GM12874 (cell line): ENCODE measurements at regions not wholly inside any gene's neighbourhood (a gene's known extent, or its start where the extent isn't known, plus 50 kb on each side); places are given as distances from the start of the nearest gene placed in this dataset.

Experiments used
- TF ChIP-seq, protein P1 (sequence below): IDR thresholded peaks from 2 replicates; pipeline ENCODE4 v1.5.1; 2011; ENCODE audit warnings: low read depth, mild to moderate bottlenecking, control low read depth, low read length, moderate library complexity; ENCODE audit not compliant: insufficient read depth

- TF ChIP-seq, protein P1, sequence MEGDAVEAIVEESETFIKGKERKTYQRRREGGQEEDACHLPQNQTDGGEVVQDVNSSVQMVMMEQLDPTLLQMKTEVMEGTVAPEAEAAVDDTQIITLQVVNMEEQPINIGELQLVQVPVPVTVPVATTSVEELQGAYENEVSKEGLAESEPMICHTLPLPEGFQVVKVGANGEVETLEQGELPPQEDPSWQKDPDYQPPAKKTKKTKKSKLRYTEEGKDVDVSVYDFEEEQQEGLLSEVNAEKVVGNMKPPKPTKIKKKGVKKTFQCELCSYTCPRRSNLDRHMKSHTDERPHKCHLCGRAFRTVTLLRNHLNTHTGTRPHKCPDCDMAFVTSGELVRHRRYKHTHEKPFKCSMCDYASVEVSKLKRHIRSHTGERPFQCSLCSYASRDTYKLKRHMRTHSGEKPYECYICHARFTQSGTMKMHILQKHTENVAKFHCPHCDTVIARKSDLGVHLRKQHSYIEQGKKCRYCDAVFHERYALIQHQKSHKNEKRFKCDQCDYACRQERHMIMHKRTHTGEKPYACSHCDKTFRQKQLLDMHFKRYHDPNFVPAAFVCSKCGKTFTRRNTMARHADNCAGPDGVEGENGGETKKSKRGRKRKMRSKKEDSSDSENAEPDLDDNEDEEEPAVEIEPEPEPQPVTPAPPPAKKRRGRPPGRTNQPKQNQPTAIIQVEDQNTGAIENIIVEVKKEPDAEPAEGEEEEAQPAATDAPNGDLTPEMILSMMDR, result no peak
Measured at GRCh38 chr5:61654876-61655275, 322.8 kb downstream of the ZSWIM6 start.

DNA sequence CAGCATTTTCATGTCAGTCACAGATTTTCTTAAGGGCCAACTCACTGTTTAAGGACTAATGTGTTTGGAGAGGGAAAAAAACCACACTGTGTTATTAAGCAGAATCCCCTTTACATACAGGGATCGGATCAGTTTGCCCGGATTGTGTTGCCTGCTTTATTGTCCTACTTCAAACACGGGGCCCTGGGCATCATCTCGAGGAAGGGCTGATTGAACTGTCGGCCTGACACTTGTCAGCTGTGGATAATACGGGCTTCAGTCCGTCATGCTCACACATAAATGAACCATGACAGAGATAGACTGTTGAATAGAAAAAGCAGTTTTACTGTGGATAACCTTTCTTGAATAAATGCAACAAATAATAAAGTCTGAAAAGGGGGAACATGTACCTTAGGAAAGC lies 325.0 kb downstream of the ZSWIM6 start:
- TF ChIP-seq, protein P1, result no peak

- TF ChIP-seq, protein P1, result no peak
Measured at GRCh38 chr5:61657686-61658085, 325.6 kb downstream of the ZSWIM6 start.

DNA sequence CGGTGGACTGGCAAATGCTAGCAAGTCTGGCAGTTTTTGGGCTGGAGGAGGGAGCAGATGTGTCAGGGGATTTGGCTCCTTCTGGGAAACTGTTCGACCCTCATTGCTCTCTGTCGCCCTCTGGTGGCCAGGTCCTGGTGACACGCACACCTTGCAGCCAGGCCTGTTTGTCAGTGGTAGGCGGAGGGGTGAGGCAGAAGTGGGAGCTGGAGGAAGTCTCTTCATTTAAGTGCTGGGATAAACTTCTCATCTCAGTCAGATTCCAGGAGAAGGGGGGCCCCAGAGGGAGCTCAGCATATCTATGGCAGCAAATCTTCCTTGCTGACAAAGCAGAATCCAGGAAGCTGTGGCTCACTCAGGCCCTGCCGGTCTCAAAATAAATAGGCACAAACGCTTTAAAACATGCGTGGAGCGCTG lies 326.5 kb downstream of the ZSWIM6 start:
- TF ChIP-seq, protein P1, result peak; percentile 93

DNA sequence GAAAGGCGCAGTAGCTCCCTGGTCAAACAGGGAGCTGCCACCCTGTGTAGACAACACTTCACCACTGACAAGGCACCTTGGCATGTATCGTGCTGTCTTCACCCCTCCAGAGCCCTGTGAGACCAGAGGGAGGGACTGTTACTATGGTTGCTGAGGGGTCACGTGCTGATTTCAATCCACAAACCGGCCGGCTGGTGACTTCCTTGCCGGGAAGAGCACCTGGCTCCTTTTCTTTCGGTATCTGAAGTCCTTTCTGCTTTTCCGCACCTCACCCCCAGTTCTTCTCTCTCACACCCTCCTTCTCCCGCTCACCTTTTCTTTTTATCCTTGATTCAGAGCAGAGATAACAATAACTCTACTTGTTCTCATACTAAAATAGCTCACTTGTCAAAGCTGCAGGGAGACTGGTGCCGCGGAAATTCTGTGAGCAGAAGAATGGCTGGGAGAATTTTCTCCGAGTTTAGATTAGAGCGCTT lies 327.2 kb downstream of the ZSWIM6 start:
- TF ChIP-seq, protein P1, result no peak

- TF ChIP-seq, protein P1, result no peak
Measured at GRCh38 chr5:61662670-61663069, 330.6 kb downstream of the ZSWIM6 start.

DNA sequence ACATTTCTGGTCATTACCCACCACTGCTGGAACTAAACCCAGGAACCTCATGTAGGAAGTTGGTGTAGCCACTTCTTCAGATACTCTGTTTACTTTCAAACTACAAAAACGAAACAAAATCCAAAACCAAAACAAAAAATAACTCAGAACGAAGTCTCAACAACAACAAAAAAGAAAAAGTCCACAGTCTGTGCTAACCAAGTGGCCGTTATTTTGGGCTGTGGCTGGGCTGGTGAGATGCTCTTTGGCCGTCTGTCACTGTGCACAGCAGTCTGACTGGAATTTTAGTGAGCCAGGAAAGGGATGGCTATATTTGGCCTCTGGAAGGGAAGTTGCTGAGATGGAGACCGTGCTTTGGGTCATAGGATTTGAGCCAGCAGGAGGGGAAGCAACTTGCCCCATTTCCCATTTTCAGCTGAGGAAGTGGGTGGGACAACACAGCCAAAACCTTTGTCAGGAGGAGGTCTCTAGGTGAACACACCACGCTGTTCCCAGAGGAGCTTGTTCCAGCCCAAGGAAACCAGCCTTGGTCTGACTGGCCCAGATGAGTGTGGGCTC lies 334.1 kb downstream of the ZSWIM6 start:
- TF ChIP-seq, protein P1, result no peak
